NCI-H1436 treated with DMSO at 0.1 percent for 48 hours (cell line): ENCODE measurements at regions not wholly inside any gene's neighbourhood (a gene's known extent, or its start where the extent isn't known, plus 50 kb on each side); places are given as distances from the start of the nearest gene placed in this dataset.
"Not testable (repeated sequence)": the region's sequence is repeated elsewhere in the genome, so short reads cannot be mapped to it uniquely, and the experiment has no call there.

Experiments used
- DNase-seq: peaks from one replicate; lab custom pipeline; 2025; lab: John Stamatoyannopoulos, UW

GRCh38 chr7:55702831-55703230 lies 130.5 kb upstream of the VOPP1 start:
- DNase-seq: not testable (repeated sequence)

DNA sequence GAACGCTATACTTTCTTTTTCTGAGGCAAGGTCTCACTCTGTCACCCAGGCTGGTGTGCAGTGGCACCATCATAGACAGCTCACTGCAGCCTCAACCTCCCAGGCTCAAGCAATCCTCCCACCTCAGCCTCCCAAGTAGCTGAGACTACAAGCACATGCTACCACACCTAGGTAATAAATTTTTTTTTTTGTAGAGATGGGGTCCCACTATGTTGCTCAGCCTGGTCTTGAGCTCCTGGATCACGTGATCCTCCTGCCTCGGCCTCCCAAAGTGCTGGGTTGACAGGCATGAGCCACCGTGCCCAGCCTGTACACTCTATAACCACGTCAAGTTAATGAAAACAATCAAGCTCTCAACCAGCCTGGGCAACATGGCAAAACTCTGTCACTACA lies 127.1 kb upstream of the VOPP1 start:
- not testable (repeated sequence) for DNase-seq

GRCh38 chr7:55698607-55699449 lies 126.5 kb upstream of the VOPP1 start:
- DNase-seq: not testable (repeated sequence)

DNA sequence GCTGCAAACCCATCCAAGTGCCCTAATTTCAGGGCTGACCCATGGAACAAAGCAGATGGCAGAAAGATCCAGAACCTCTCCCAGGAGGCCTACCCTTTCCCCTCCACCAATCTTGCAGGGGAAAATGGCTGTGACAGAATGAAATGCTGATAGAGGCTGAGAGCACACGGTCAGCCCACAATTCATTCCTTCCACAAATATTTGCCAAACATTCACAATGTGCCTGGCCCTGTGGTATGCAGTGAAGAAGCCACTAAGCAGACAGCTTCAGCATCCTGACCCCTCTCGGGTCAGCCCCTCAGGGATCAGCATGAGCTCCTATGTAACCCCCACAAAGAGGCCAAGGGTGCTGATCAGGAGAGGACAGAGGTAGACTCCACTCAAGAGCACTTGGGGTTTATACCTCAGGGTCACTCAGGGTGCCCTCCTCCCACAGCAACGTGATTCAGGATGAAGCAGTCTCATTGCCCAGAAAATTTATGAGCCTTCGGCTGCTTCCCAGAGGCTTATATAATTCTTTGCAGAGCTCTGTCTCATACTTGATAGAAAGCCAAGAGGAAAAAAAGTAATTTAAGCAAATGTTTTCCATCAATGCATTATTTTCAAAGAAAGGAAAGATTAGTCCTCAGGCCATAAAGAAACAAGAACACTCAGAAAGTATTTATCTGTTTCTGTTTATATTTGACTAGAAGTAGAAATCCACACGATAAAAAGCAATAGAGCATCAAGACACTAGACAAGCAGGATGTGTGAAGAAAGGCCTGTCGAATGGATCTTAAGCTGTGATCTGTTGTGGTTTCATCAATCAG lies 123.8 kb upstream of the VOPP1 start:
- not testable (repeated sequence) for DNase-seq

DNA sequence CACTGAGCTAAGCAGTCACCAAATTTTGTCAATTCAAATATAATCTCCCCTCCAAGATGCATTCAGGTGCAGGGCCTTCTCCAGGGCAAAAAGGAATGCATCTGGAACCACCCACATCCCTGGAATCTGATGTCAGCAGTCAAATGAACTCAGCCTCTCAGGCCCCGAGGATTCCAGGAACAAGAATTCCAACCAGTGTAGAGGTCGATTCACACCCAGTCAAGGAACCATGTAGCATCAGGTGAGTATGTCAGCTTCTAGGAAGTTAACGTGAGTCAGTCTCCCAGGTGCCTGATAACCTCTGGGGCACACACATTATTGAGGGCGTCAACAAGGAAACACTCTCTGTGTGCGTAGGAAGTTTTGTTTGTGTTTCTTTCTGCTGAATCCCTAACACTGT lies 122.2 kb upstream of the VOPP1 start:
- DNase-seq: not testable (repeated sequence)

DNA sequence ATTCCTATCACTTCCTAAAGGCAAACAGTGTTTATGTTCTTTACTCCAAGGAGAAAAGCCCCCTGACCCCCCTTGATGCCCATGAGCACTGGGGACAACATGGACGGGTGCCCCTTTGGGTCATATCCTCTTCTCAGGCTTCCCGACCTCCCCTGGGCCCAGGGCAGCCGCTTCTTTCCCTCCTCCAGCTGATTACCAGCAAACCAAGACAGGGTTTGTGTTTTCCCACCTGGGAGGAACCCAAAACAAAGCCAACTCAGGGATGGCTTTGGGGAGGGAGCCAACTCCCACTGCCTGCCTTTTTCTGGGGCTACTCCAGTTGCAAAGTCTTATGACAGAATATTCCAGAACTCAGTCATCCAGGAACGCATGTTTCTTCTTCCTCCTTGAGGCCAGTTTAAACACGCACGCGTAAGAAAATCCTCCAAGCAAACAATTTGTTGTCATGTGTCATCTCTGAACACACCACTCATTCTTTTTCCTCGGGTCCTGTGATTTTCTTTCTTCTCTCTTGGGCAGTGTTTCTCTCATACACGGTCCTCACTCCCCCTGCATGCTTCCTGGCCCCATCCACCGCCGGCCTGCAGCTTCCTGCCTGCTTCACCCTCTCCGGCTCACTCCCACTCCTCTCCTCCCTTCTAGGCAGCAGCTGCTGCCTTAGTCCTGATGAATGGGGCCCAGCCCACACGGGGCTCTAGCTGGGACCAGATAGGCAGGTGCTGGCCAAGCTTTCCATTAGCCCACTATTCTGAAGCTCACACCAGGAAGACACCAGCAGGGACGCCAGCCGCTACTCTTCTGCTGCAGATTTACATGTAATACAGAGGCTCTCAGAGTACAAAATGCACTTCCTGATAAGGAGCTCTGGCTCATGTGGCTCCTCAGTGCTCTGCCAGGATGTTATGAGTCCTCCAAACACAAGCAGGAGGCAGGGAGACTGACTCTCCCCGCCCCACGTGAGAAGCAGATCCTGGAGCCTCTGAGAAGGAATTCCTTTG lies 116.7 kb upstream of the VOPP1 start:
- not testable (repeated sequence) for DNase-seq

DNA sequence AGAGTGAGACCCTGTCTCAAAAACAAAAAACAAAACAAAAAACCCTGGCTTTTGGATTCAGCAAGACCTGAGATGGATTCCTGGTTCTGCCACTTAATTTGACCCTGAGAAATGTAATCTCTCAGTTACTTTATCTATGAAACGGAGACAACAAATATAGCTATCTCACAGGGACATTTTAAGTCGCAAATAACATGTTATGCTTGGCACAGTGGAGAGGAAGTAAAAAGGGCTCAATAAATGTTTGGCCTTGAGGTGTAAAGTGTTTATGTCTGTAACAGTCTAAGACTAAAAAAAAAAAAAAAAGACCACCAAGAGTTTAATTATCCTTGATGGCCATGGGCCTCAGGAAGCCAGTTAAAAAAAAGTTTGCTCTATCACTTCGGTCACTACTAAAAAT lies 116.0 kb upstream of the VOPP1 start:
- DNase-seq: not testable (repeated sequence)

- DNase-seq: not testable (repeated sequence)
These were observed 115.0 kb upstream of the VOPP1 start for GRCh38 chr7:55687252-55687651.

- DNase-seq: not testable (repeated sequence)
These were observed 114.5 kb upstream of the VOPP1 start for GRCh38 chr7:55686771-55687170.

DNA sequence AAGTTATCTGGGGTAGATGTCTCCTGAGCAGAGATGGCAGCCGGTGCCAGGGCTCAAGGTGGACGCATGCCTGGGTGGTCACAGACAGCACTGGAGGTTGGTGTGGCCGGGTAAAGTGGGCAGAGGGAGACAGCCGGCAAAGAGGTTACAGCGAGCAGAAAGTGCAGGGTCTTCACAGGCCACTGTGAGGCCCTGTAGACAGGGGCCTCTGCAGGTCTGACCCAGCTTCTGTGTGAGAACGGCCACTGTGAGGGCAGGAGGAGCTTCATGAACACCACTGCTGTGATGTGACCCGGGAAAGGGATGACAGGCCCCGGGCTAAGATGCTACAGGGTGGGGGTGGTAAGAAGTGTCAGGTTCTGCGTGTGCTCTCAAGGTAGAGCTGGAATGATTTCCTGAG lies 111.2 kb upstream of the VOPP1 start:
- DNase-seq: not testable (repeated sequence)

- DNase-seq: not testable (repeated sequence)
These were observed 103.3 kb upstream of the VOPP1 start for GRCh38 chr7:55675589-55675988.

DNA sequence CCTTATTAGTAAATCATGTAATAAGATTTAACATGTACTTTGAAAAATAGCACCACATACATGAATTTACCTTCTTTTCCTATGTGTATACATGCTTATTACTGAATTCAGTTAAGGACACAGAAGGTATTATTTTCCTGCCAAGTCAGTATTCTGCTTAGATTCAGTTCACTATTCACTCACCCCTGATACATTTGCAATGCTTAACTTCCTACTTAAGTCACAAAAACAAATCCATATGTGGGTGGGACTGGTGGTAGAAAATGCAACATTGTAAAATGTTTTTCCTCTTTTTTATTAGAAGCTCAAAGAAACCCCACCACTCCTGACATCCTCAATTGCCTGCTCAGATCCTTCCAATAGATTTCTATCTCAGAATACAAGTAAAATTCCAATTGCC lies 101.2 kb upstream of the VOPP1 start:
- DNase-seq: not testable (repeated sequence)

GRCh38 chr7:55672084-55672483 lies 99.8 kb upstream of the VOPP1 start:
- DNase-seq: not testable (repeated sequence)

GRCh38 chr7:55657654-55658053 lies 85.4 kb upstream of the VOPP1 start:
- no peak for DNase-seq

DNA sequence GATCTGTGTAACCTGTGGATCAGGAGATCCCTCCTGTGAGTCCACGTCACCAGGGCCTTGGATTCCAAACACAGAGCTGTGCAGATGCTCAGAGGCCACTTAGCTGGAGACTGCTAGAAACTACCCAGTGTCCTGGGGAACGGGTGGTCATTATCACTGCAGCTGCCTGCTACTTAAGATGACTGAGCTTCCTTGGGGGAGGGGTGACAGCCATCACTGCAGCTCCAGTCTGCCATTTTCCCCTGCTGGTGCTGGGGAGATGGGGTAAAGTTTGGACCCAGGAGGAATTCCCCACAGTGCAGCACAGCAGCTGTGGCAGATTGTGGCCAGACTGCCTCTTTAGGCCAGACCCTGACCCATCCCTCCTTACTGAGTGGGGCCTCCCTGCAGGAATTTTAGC lies 78.8 kb upstream of the VOPP1 start:
- DNase-seq: no peak

- no peak for DNase-seq
These were observed 76.9 kb upstream of the VOPP1 start for GRCh38 chr7:55649238-55649637.

DNA sequence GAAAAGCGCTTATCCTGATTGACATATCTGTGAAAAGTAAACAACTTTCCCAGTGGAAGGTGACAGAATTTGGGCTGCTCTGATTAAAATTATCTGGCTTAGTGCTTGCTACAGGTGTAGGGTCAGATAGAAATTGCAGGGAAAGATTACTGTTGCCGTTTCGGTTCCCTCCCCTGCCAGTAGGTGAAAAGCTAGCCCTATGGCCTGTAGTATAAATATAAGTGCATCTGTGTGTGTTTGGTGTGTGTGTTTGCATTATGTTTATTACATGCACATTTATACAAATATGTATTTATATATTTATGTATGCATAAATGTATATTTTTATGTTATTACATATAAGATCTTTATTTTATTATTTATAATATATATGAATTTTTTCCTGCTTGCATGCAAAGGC lies 72.3 kb upstream of the VOPP1 start:
- no peak for DNase-seq

GRCh38 chr7:55642266-55642665 lies 70.0 kb upstream of the VOPP1 start:
- DNase-seq: no peak

- DNase-seq: no peak
These were observed 69.5 kb upstream of the VOPP1 start for GRCh38 chr7:55641811-55642210.

GRCh38 chr7:55641273-55641691 lies 69.0 kb upstream of the VOPP1 start:
- peak; percentile 45 for DNase-seq

GRCh38 chr7:55639640-55640039 lies 67.3 kb upstream of the VOPP1 start:
- no peak for DNase-seq
